PC-9 (cell line): ENCODE measurements at regions not wholly inside any gene's neighbourhood (a gene's known extent, or its start where the extent isn't known, plus 50 kb on each side); places are given as distances from the start of the nearest gene placed in this dataset.
A peak's percentile ranks its signal among the peaks of the same experiment; 100 is the strongest.

Source experiments
- BruUV-seq: library from RNA; stranded (reverse); fragments of 400-500 nt; replicated peaks from 2 replicates; lab custom pipeline; 2021; lab: Mats Ljungman, UMichigan
- CTCF ChIA-PET: fragments of 300-600 bp; sonication (Branson Sonifier 250); formaldehyde crosslinking; loops from one replicate; lab custom pipeline; 2022; ENCODE audit warnings: antibody characterized with exemption; lab: Charles Lee
- POLR2A ChIA-PET: fragments of 300-600 bp; sonication (Branson Sonifier 250); formaldehyde crosslinking; loops from one replicate; lab custom pipeline; 2022; ENCODE audit warnings: antibody characterized with exemption; ENCODE audit not compliant: unreplicated experiment; lab: Charles Lee
- DNase-seq, 2 experiments: peaks; one replicate each; pipeline versions ENCODE4 v3.0.0 to v3.0.0-alpha.2; 2015 to 2022; ENCODE audit warnings: mixed read lengths in 1 of 2
- H2AFZ ChIP-seq: fragments of 200-600 bp; sonication (generic); 2 replicates; pipeline ENCODE4 v1.8.1; 2017; ENCODE audit warnings: antibody characterized with exemption
- H3F3A ChIP-seq: fragments of 200-600 bp; sonication (generic); 2 replicates; pipeline ENCODE4 v1.8.1; 2017; ENCODE audit warnings: antibody characterized with exemption, mild to moderate bottlenecking, low read depth; ENCODE audit not compliant: insufficient read depth
- H3K27ac ChIP-seq: fragments of 200-600 bp; sonication (generic); 2 replicates; pipeline ENCODE4 v1.6.1; 2016; ENCODE audit warnings: mixed run types
- H3K27me3 ChIP-seq: fragments of 200-600 bp; sonication (generic); 2 replicates; pipeline ENCODE4 v1.6.1; 2016; ENCODE audit warnings: low read depth, mixed run types; ENCODE audit not compliant: insufficient read depth
- H3K36me3 ChIP-seq: fragments of 200-600 bp; sonication (generic); 2 replicates; pipeline ENCODE4 v1.6.1; 2016; ENCODE audit warnings: low read depth, mixed run types
- H3K4me1 ChIP-seq: fragments of 200-600 bp; sonication (generic); replicated peaks from 2 replicates; pipeline ENCODE4 v1.6.1; 2016; ENCODE audit warnings: mixed run types; ENCODE audit not compliant: insufficient read depth
- H3K4me2 ChIP-seq: fragments of 200-600 bp; sonication (generic); 2 replicates; pipeline ENCODE4 v1.6.1; 2017; ENCODE audit warnings: mixed run types
- H3K4me3 ChIP-seq: fragments of 200-600 bp; sonication (generic); 2 replicates; pipeline ENCODE4 v1.6.1; 2016; ENCODE audit warnings: mixed run types
- H3K79me2 ChIP-seq: fragments of 200-600 bp; sonication (generic); 2 replicates; pipeline ENCODE4 v1.6.1; 2017; ENCODE audit warnings: low read depth, mixed run types
- H3K9me2 ChIP-seq: fragments of 200-600 bp; sonication (generic); 2 replicates; pipeline ENCODE4 v1.8.1; 2017; ENCODE audit warnings: mild to moderate bottlenecking; ENCODE audit not compliant: insufficient read depth
- H3K9me3 ChIP-seq: fragments of 200-600 bp; sonication (generic); 2 replicates; pipeline ENCODE4 v1.8.1; 2016; ENCODE audit warnings: low read depth; ENCODE audit not compliant: insufficient read depth
- H4K20me1 ChIP-seq: fragments of 200-600 bp; sonication (generic); 2 replicates; pipeline ENCODE4 v1.8.1; 2017; ENCODE audit not compliant: insufficient read depth
- EZH2 ChIP-seq: fragments of 200-600 bp; sonication (generic); IDR thresholded peaks from 2 replicates; pipeline ENCODE4 v1.8.0; 2017; ENCODE audit warnings: antibody characterized with exemption, low read depth
- intact Hi-C: fragments of 100-400 bp; cut with micrococcal nuclease; formaldehyde crosslinking; loops from one replicate; pipeline ENCODE4 v1.10.0; 2022; ENCODE audit not compliant: unreplicated experiment
- TF ChIP-seq, protein P1 (sequence below): fragments of 200-600 bp; sonication (generic); conservative IDR thresholded peaks from 2 replicates; pipeline ENCODE4 v1.6.1; 2017; ENCODE audit warnings: mixed run types, antibody characterized with exemption, mild to moderate bottlenecking, moderate library complexity

DNA sequence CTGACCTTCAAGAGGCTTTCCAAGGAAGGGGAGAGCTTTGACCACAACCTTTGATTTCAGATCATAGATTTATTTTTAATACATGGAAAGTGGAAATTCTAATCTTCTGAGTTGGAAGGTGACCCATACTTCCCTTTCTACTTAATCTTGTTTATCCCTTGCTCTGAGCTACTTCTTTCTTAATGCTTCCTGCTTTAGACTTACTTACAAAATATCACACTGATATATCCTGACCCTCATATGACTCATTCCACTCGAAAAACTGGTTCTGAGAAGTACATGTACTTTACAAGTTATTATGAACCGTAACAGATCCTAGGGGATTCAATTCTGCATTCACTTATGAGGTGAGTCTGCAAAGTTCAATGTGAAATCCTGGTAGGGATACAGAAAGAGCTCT lies 76.2 kb upstream of the IRS2 start:
- intact Hi-C loops, result loop anchor here (5.0 to 10.0 kb wide), 3 partner anchors 135 to 708 kb away; no protein-coding TSS in a partner anchor
- Histone ChIP-seq H3K9me2 (no peaks in the 10 kb centered on the region; the same call in 1 of the 2 replicates), H4K20me1 (no peaks in the 10 kb centered on the region), H2AFZ (peak overlapping the region; percentile 21; the same call in 1 of the 2 replicates), H3K27me3 (no peaks in the 10 kb centered on the region), H3K27ac (peak overlapping the region; percentile 81), H3K36me3 (no peaks in the 10 kb centered on the region), H3K4me3 (peak overlapping the region; percentile 23; the same call in 1 of the 2 replicates), H3F3A (peaks cover 51% of the 10 kb centered on the region), H3K4me2 (peak overlapping the region; percentile 69), H3K9me3 (no peaks in the 10 kb centered on the region), H3K79me2 (no peaks in the 10 kb centered on the region), H3K4me1 (peaks cover 79% of the 10 kb centered on the region)
- TF ChIP-seq EZH2, result no peak
- TF ChIP-seq, protein P1, sequence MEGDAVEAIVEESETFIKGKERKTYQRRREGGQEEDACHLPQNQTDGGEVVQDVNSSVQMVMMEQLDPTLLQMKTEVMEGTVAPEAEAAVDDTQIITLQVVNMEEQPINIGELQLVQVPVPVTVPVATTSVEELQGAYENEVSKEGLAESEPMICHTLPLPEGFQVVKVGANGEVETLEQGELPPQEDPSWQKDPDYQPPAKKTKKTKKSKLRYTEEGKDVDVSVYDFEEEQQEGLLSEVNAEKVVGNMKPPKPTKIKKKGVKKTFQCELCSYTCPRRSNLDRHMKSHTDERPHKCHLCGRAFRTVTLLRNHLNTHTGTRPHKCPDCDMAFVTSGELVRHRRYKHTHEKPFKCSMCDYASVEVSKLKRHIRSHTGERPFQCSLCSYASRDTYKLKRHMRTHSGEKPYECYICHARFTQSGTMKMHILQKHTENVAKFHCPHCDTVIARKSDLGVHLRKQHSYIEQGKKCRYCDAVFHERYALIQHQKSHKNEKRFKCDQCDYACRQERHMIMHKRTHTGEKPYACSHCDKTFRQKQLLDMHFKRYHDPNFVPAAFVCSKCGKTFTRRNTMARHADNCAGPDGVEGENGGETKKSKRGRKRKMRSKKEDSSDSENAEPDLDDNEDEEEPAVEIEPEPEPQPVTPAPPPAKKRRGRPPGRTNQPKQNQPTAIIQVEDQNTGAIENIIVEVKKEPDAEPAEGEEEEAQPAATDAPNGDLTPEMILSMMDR, result no peak
- DNase-seq, result peak in 1 of 2 experiments; percentile 98
- ChIA-PET POLR2A (interaction anchor here (0.5 to 0.6 kb wide), 4 partner anchors 71 to 1216 kb away, joined by 3 to 13 read pairs (median 3); partner anchors contain the start of gene IRS2), CTCF (interaction anchor here (0.9 kb wide), 1 partner anchor 947 kb away, joined by 3 read pairs; no protein-coding TSS in a partner anchor)
- BruUV-seq, result no TSS peak

- H3K36me3 ChIP-seq, result no peaks in the 10 kb centered on the region
- TF ChIP-seq, protein P1, result no peak
- TF ChIP-seq EZH2, result no peak
- ChIA-PET POLR2A (interaction anchor here (0.7 kb wide), 1 partner anchor 35 kb away, joined by 5 read pairs; no protein-coding TSS in a partner anchor), CTCF (no interaction called here)
- H3K4me3 ChIP-seq, result no peak overlapping the region
- BruUV-seq, result no TSS peak
- no peaks in the 10 kb centered on the region for H4K20me1 ChIP-seq
- peak overlapping the region; percentile 8 for H3K4me2 ChIP-seq
- H3K9me3 ChIP-seq, result no peaks in the 10 kb centered on the region
- H3F3A ChIP-seq, result peaks cover 61% of the 10 kb centered on the region
- H3K4me1 ChIP-seq, result peaks cover 70% of the 10 kb centered on the region
- H2AFZ ChIP-seq, result no peak overlapping the region
- no peaks in the 10 kb centered on the region for H3K79me2 ChIP-seq
- peak in 1 of 2 experiments; percentile 42 for DNase-seq
- H3K27ac ChIP-seq, result no peak overlapping the region
- intact Hi-C loops, result loop anchor here (2.0 to 10.0 kb wide), 4 partner anchors 137 to 945 kb away; no protein-coding TSS in a partner anchor
- H3K27me3 ChIP-seq, result no peaks in the 10 kb centered on the region
- H3K9me2 ChIP-seq, result no peaks in the 10 kb centered on the region; the same call in 1 of the 2 replicates
These were observed 73.5 kb upstream of the IRS2 start for GRCh38 chr13:109859898-109860297.

GRCh38 chr13:109859216-109859835 lies 72.9 kb upstream of the IRS2 start:
- TF ChIP-seq, protein P1, result no peak
- no peak for TF ChIP-seq EZH2
- H3K4me1 ChIP-seq, result peaks cover 64% of the 10 kb centered on the region
- ChIA-PET CTCF (no interaction called here), POLR2A (no interaction called here)
- H3K9me2 ChIP-seq, result no peaks in the 10 kb centered on the region; the same call in 1 of the 2 replicates
- H3K27ac ChIP-seq, result peak overlapping the region; percentile 59; the same call in 1 of the 2 replicates
- H2AFZ ChIP-seq, result no peak overlapping the region
- no TSS peak for BruUV-seq
- no peaks in the 10 kb centered on the region for H3K27me3 ChIP-seq
- H3K79me2 ChIP-seq, result no peaks in the 10 kb centered on the region
- no peaks in the 10 kb centered on the region for H3K36me3 ChIP-seq
- no peaks in the 10 kb centered on the region for H3K9me3 ChIP-seq
- H3F3A ChIP-seq, result peaks cover 61% of the 10 kb centered on the region
- H3K4me2 ChIP-seq, result peak overlapping the region; percentile 8
- no peak overlapping the region for H3K4me3 ChIP-seq
- peak; percentile 44 to 78 for DNase-seq
- no peaks in the 10 kb centered on the region for H4K20me1 ChIP-seq
- intact Hi-C loops, result loop anchor here (2.0 kb wide), 1 partner anchor 945 kb away; no protein-coding TSS in a partner anchor
